GM12878 (cell line): ENCODE measurements at regions not wholly inside any gene's neighbourhood (a gene's known extent, or its start where the extent isn't known, plus 50 kb on each side); places are given as distances from the start of the nearest gene placed in this dataset.

Experiments used
- ATAC-seq: fragments of 200-7000 bp; cut with Tn5 transposase; 3 replicates; pipeline ENCODE4 v1.9.1; 2020; ENCODE audit warnings: mild to moderate bottlenecking, moderate library complexity
- BruUV-seq: library from RNA; stranded (reverse); fragments of 400-500 nt; replicated peaks from 2 replicates; lab custom pipeline; 2021; lab: Mats Ljungman, UMichigan
- CTCF ChIA-PET: fragments of 300-600 bp; sonication (Branson Sonifier 250); formaldehyde crosslinking; extraction: SDS; loops from one replicate; lab custom pipeline; 2021; ENCODE audit warnings: inconsistent platforms; lab: Yijun Ruan, JAX
- POLR2A ChIA-PET: fragments of 350-600 bp; formaldehyde crosslinking; extraction: SDS; loops from one replicate; lab custom pipeline; 2021; ENCODE audit warnings: inconsistent platforms; lab: Charles Lee
- RAD21 ChIA-PET: fragments of 300-600 bp; sonication (Branson Sonifier 250); formaldehyde crosslinking; loops from one replicate; lab custom pipeline; 2023; ENCODE audit warnings: antibody characterized with exemption; ENCODE audit not compliant: unreplicated experiment; lab: Charles Lee
- SMC1A ChIA-PET: fragments of 300-600 bp; sonication (Branson Sonifier 250); formaldehyde crosslinking; loops from one replicate; lab custom pipeline; 2023; ENCODE audit not compliant: unreplicated experiment, uncharacterized antibody; lab: Charles Lee
- DNase-seq: peaks from one replicate; pipeline ENCODE4 v3.0.0-alpha.2; 2011; ENCODE audit warnings: low read depth, low spot score
- FAIRE-seq: peaks from 3 replicates; lab custom pipeline; 2011; peaks lifted over from hg19 to GRCh38; lab: Jason Lieb, UNC
- H2AFZ ChIP-seq: 2 replicates; pipeline ENCODE4 v1.6.0; 2011; ENCODE audit warnings: low read depth, low read length, control low read depth; ENCODE audit not compliant: control insufficient read depth
- H3K27ac ChIP-seq: 2 replicates; pipeline ENCODE4 v1.5.1; 2011; ENCODE audit warnings: control low read depth; ENCODE audit not compliant: control insufficient read depth, insufficient read depth
- H3K27me3 ChIP-seq, 2 experiments: replicated peaks in 1 of 2; 2 replicates each; pipeline versions ENCODE4 v1.6.0 to v1.6.1; 2011; ENCODE audit warnings: low read length in 1 of 2; ENCODE audit not compliant: control insufficient read depth in 2 of 2, insufficient read depth in 2 of 2
- H3K36me3 ChIP-seq, 2 experiments: 2 replicates each; pipeline ENCODE4 v1.5.1; 2011; ENCODE audit warnings: low read length in 1 of 2; ENCODE audit not compliant: control insufficient read depth in 2 of 2, insufficient read depth in 2 of 2
- H3K4me1 ChIP-seq: 2 replicates; pipeline ENCODE4 v1.6.1; 2011; ENCODE audit warnings: mild to moderate bottlenecking, low read length, moderate library complexity, mixed read lengths; ENCODE audit not compliant: control insufficient read depth, insufficient read depth
- H3K4me2 ChIP-seq: 2 replicates; pipeline ENCODE4 v1.6.0; 2011; ENCODE audit warnings: control low read depth; ENCODE audit not compliant: control insufficient read depth, insufficient read depth
- H3K4me3 ChIP-seq: fragments of 200-600 bp; sonication (generic); 2 replicates; pipeline ENCODE4 v1.5.1; 2016
- H3K79me2 ChIP-seq: 2 replicates; pipeline ENCODE4 v1.6.0; 2011; ENCODE audit warnings: low read length; ENCODE audit not compliant: control insufficient read depth, insufficient read depth
- H3K9ac ChIP-seq: 2 replicates; pipeline ENCODE4 v1.8.0; 2011; ENCODE audit warnings: low read length, control low read depth, mixed read lengths; ENCODE audit not compliant: control insufficient read depth, insufficient read depth
- H3K9me3 ChIP-seq: replicated peaks from 3 replicates; pipeline ENCODE4 v1.5.1; 2011; ENCODE audit warnings: mild to moderate bottlenecking, low read length; ENCODE audit not compliant: control insufficient read depth, insufficient read depth
- H4K20me1 ChIP-seq: 2 replicates; pipeline ENCODE4 v1.6.0; 2011; ENCODE audit not compliant: control insufficient read depth, insufficient read depth
- CEBPB ChIP-seq, 2 experiments: fragments of 150-350 bp in 1 of 2; IDR thresholded peaks; 2 replicates each; pipeline ENCODE4 v1.6.1; 2012 to 2014; ENCODE audit warnings: low read depth in 2 of 2, low read length in 2 of 2, borderline replicate concordance in 1 of 2, inconsistent platforms in 1 of 2
- LARP7 ChIP-seq: fragments of 450-650 bp; IDR thresholded peaks from 2 replicates; pipeline ENCODE4 v1.6.1; 2017; ENCODE audit warnings: mild to moderate bottlenecking
- MXI1 ChIP-seq: fragments of 150-350 bp; IDR thresholded peaks from 2 replicates; pipeline ENCODE4 v1.6.1; 2011; ENCODE audit warnings: low read depth, mild to moderate bottlenecking, inconsistent platforms, low read length, improper control_type of control experiment
- NFIC ChIP-seq: IDR thresholded peaks from 2 replicates; pipeline ENCODE4 v1.6.1; 2012; ENCODE audit warnings: low read depth, mild to moderate bottlenecking, inconsistent platforms, low read length, moderate library complexity
- NFYA ChIP-seq: IDR thresholded peaks from 2 replicates; pipeline ENCODE4 v1.6.1; 2011; ENCODE audit warnings: low read depth, mild to moderate bottlenecking, low read length, improper control_type of control experiment, borderline replicate concordance
- NKRF ChIP-seq: fragments of 450-650 bp; conservative IDR thresholded peaks from 2 replicates; pipeline ENCODE4 v1.6.1; 2017; ENCODE audit warnings: mild to moderate bottlenecking, moderate library complexity
- PAX5 ChIP-seq: IDR thresholded peaks from 2 replicates; pipeline ENCODE4 v1.6.1; 2011; ENCODE audit warnings: low read depth, low read length, borderline replicate concordance
- POLR2A ChIP-seq: IDR thresholded peaks from 2 replicates; pipeline ENCODE4 v1.6.1; 2011; ENCODE audit warnings: low read depth, mild to moderate bottlenecking, low read length
- POLR2AphosphoS2 ChIP-seq: IDR thresholded peaks from 2 replicates; pipeline ENCODE4 v1.6.1; 2011; ENCODE audit warnings: low read depth, mild to moderate bottlenecking, low read length, improper control_type of control experiment, moderate library complexity
- RELB ChIP-seq: fragments of 450-650 bp; IDR thresholded peaks from 2 replicates; pipeline ENCODE4 v1.6.1; 2017; ENCODE audit warnings: low read depth, mild to moderate bottlenecking, moderate library complexity
- SMAD5 ChIP-seq: IDR thresholded peaks from 2 replicates; pipeline ENCODE4 v1.6.1; 2016; ENCODE audit warnings: antibody characterized with exemption, low read depth
- STAT1 ChIP-seq: fragments of 450-650 bp; conservative IDR thresholded peaks from 2 replicates; pipeline ENCODE4 v1.6.1; 2014; ENCODE audit warnings: antibody characterized with exemption, mild to moderate bottlenecking
- SUZ12 ChIP-seq: fragments of 200-600 bp; sonication (generic); IDR thresholded peaks from one replicate; pipeline ENCODE4 v1.6.1; 2018; ENCODE audit warnings: antibody characterized with exemption, mild to moderate bottlenecking; ENCODE audit not compliant: unreplicated experiment
- ZBED1 ChIP-seq: IDR thresholded peaks from 2 replicates; pipeline ENCODE4 v1.6.1; 2016; ENCODE audit warnings: borderline replicate concordance
- ZBTB4 ChIP-seq: fragments of 450-650 bp; formaldehyde crosslinking; IDR thresholded peaks from 2 replicates; pipeline ENCODE4 v1.4.0; 2022; ENCODE audit warnings: mild to moderate bottlenecking, moderate library complexity
- ZNF217 ChIP-seq: fragments of 450-650 bp; IDR thresholded peaks from 2 replicates; pipeline ENCODE4 v1.6.1; 2017; ENCODE audit warnings: antibody characterized with exemption, mild to moderate bottlenecking
- WGBS: methylation state at CpG from one replicate; pipeline ENCODE4 v1.1.6; 2016; ENCODE audit warnings: low lambda C conversion rate; ENCODE audit not compliant: insufficient replicate concordance, insufficient coverage; ENCODE audit errors: missing lambda C conversion rate; 5-methylcytosine and 5-hydroxymethylcytosine counted together
- in situ Hi-C: fragments of 300-500 bp; cut with MboI; formaldehyde crosslinking; loops from 9 replicates; pipeline ENCODE4 v1.14.3; 2018; ENCODE audit warnings: mixed read lengths
- intact Hi-C: fragments of 100-400 bp; cut with micrococcal nuclease; formaldehyde crosslinking; loops from one replicate; pipeline ENCODE4 v1.14.2; 2022; ENCODE audit not compliant: unreplicated experiment

GRCh38 chr2:129078548-129078947 is 759.9 kb upstream of the HS6ST1 start (continued):
- TF ChIP-seq POLR2A (no peak), POLR2AphosphoS2 (no peak), NFYA (no peak), STAT1 (no peak)

GRCh38 chr2:129080715-129081476 is 762.2 kb upstream of the HS6ST1 start:
- FAIRE-seq (no peak), DNase-seq (no peak), ATAC-seq (no peak)
- intact Hi-C loops = no loop called here
- H3K79me2 ChIP-seq = no peaks in the 10 kb centered on the region
- 21% methylated on average over 7 of the region's 7 CpGs for WGBS
- no peak overlapping the region for H3K9ac ChIP-seq
- H3K27ac ChIP-seq = no peak overlapping the region
- SMC1A ChIA-PET = interaction anchor here (0.6 to 1.6 kb wide), 4 partner anchors 9 to 33 kb away, joined by 3 to 4 read pairs (median 4); no protein-coding TSS in a partner anchor
- CTCF ChIA-PET = no interaction called here
- H3K27me3 ChIP-seq = no peaks in the 10 kb centered on the region; a peak in 2 of 4 replicates
- POLR2A ChIA-PET = interaction anchor here (2.0 kb wide), 1 partner anchor 9 kb away, joined by 6 read pairs; no protein-coding TSS in a partner anchor
- no peaks in the 10 kb centered on the region for H3K9me3 ChIP-seq
- in situ Hi-C loops = no loop called here
- no peaks in the 10 kb centered on the region for H3K36me3 ChIP-seq
- no peaks in the 10 kb centered on the region for H4K20me1 ChIP-seq
- RAD21 ChIA-PET = no interaction called here
- no peak overlapping the region for H3K4me3 ChIP-seq
- BruUV-seq = no TSS peak
- TF ChIP-seq ZBTB4 (CRISPR knock-in tag) = no peak
- TF ChIP-seq CEBPB (IDR thresholded peaks at IDR 0.05; ENCODE audit: borderline replicate concordance in 1 of 2, low read depth in 2 of 2, low read length in 2 of 2) = no peak
- no peak for TF ChIP-seq MXI1
- TF ChIP-seq ZNF217 = no peak
- TF ChIP-seq LARP7 = no peak
- no peak for TF ChIP-seq NFIC
- no peak for TF ChIP-seq SUZ12
- TF ChIP-seq ZBED1 = no peak
- no peak for TF ChIP-seq PAX5
- no peak for TF ChIP-seq NKRF
- no peak for TF ChIP-seq RELB
- TF ChIP-seq SMAD5 = no peak
- H3K4me2 ChIP-seq = no peak overlapping the region
- no peaks in the 10 kb centered on the region for H3K4me1 ChIP-seq
- H2AFZ ChIP-seq = no peak overlapping the region
